PFSK-1 (cell line): ENCODE measurements at regions not wholly inside any gene's neighbourhood (a gene's known extent, or its start where the extent isn't known, plus 50 kb on each side); places are given as distances from the start of the nearest gene placed in this dataset.

Experiments
- FOXP2 ChIP-seq: optimal IDR thresholded peaks from 2 replicates; pipeline ENCODE3; 2011; ENCODE audit warnings: borderline replicate concordance, control low read depth, inconsistent platforms; ENCODE audit not compliant: insufficient read depth; ENCODE audit errors: extremely low read length, extremely low read depth
- POLR2AphosphoS5 ChIP-seq: IDR thresholded peaks from 2 replicates; pipeline ENCODE4 v1.6.1; 2012; ENCODE audit warnings: low read depth, mild to moderate bottlenecking, control low read depth, low read length, moderate library complexity
- REST ChIP-seq, 2 experiments: IDR thresholded peaks; 2 replicates each; pipeline versions ENCODE4 v1.6.1 to v1.8.0; 2011 to 2012; ENCODE audit warnings: low read depth in 2 of 2, low read length in 2 of 2, control low read depth in 1 of 2, inconsistent platforms in 1 of 2, mild to moderate bottlenecking in 1 of 2, moderate library complexity in 1 of 2; ENCODE audit not compliant: insufficient read depth in 1 of 2
- SIN3A ChIP-seq: IDR thresholded peaks from 2 replicates; pipeline ENCODE4 v1.6.1; 2012; ENCODE audit warnings: mild to moderate bottlenecking, low read length, moderate library complexity, borderline replicate concordance; ENCODE audit not compliant: insufficient read depth
- TAF1 ChIP-seq: IDR thresholded peaks from 2 replicates; pipeline ENCODE4 v1.6.1; 2012; ENCODE audit warnings: low read length, control low read depth, borderline replicate concordance; ENCODE audit not compliant: insufficient read depth

GRCh38 chr1:229158341-229158921 lies 112.5 kb upstream of the RAB4A start:
- TF ChIP-seq POLR2AphosphoS5 (no peak), TAF1 (no peak), REST (IDR thresholded peaks at IDR 0.05; ENCODE audit: insufficient read depth in 1 of 2, low read depth in 2 of 2, low read length in 2 of 2) (no peak), FOXP2 (no peak), SIN3A (no peak)

DNA sequence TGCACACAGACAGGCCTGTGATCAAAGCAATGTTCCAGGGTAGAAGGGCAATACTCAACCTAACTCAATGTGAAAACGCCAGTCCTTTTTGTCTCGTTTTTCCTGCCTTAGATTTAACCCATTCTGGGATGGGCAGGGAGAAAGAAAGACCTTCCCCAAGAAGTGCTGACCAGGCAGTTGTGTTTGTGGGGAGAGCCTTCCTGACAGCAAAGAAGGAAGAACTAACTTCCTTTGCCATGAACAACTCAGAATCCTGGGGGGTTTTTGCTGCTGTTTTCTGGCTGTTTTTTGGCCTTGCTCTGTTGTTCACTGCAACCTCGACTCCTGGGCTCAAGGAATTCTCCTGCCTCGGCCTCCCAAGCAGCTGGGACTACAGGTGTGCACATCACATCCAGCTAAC lies 112.0 kb upstream of the RAB4A start:
- TF ChIP-seq REST (IDR thresholded peaks at IDR 0.05; ENCODE audit: insufficient read depth in 1 of 2, low read depth in 2 of 2, low read length in 2 of 2) = no peak
- TF ChIP-seq POLR2AphosphoS5 = no peak
- no peak for TF ChIP-seq SIN3A
- no peak for TF ChIP-seq TAF1
- TF ChIP-seq FOXP2 = no peak

GRCh38 chr1:229159668-229160544 lies 111.0 kb upstream of the RAB4A start:
- TF ChIP-seq SIN3A (no peak), FOXP2 (no peak), REST (IDR thresholded peaks at IDR 0.05; ENCODE audit: insufficient read depth in 1 of 2, low read depth in 2 of 2, low read length in 2 of 2) (no peak)

GRCh38 chr1:229161740-229162139 lies 109.2 kb upstream of the RAB4A start:
- TF ChIP-seq REST (IDR thresholded peaks at IDR 0.05; ENCODE audit: insufficient read depth in 1 of 2, low read depth in 2 of 2, low read length in 2 of 2) = no peak
- no peak for TF ChIP-seq SIN3A
- no peak for TF ChIP-seq TAF1
- no peak for TF ChIP-seq POLR2AphosphoS5
- no peak for TF ChIP-seq FOXP2
